Stimulated activated memory B cell treated with anti-CD40 and anti-IgM and Interleukin-4, amounts not matched to agents 10 μg/mL and 1 μg/mL and 100 μg/mL, for 72 hours (primary cell): ENCODE measurements at regions not wholly inside any gene's neighbourhood (a gene's known extent, or its start where the extent isn't known, plus 50 kb on each side); places are given as distances from the start of the nearest gene placed in this dataset.
"Not testable (repeated sequence)": the region's sequence is repeated elsewhere in the genome, so short reads cannot be mapped to it uniquely, and the experiment has no call there.

Experiments
- ATAC-seq: fragments of 150-1000 bp; cut with Tn5 transposase; 2 replicates; pipeline ENCODE4 v1.10.0; 2021
- H3K27ac Mint-ChIP-seq: one replicate; pipeline ENCODE4 v1.8.0; 2022; ENCODE audit warnings: mild to moderate bottlenecking, mixed read lengths
- H3K27me3 Mint-ChIP-seq: one replicate; pipeline ENCODE4 v1.8.0; 2022; ENCODE audit warnings: mixed read lengths
- H3K36me3 Mint-ChIP-seq: one replicate; pipeline ENCODE4 v1.8.0; 2022; ENCODE audit warnings: mixed read lengths
- H3K4me1 Mint-ChIP-seq: one replicate; pipeline ENCODE4 v1.8.0; 2022; ENCODE audit warnings: mixed read lengths
- H3K4me3 Mint-ChIP-seq: one replicate; pipeline ENCODE4 v1.8.0; 2022; ENCODE audit warnings: mild to moderate bottlenecking, moderate library complexity, mixed read lengths
- H3K9me3 Mint-ChIP-seq: one replicate; pipeline ENCODE4 v1.8.0; 2022; ENCODE audit warnings: mixed read lengths

DNA sequence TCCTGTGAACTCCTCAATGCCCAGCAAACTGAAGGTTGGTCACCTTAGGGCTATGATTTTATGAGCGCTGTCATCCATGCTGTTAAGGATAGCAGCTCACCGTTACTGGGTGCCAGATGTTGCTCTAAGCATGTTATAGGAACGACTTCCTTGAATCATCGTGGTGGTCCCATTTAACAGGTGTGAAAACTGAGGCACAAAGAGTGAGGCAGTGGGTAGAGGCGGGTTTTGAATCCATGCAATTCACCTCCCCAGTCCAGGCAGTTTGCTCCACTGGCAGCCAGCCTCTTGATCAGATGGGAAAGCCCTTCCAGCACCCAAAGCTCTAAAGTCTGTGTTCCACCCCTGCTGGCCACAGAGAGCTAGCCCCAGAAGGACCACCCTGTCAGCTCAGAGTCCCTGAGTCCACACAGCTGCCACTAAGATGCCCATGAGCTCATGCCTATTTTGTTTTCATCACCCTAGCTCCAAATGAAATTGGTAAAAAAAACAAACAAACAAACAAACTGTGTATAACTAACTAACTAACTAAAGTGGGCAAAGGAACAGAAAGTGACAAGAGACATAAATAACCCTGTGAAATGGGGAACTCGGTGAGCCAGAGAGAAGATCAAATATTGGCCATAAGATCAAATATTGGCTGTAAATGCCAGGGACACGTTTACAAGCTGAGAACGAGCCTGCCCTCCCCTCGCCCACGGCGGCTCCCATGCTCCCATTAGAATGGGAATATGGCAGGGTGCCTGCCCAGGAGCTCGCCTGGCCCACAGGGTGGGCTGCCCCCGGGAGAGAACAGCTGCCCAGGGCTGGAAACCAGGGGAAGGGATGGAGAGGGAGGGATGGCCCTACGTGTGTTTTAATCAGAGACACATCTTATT, 72.3 kb upstream of the RFLNA start:
- no peak overlapping the region for H3K4me3 Mint-ChIP-seq
- H3K27ac Mint-ChIP-seq = no peak overlapping the region
- no peaks in the 10 kb centered on the region for H3K4me1 Mint-ChIP-seq
- H3K27me3 Mint-ChIP-seq = peaks cover 53% of the 10 kb centered on the region
- H3K36me3 Mint-ChIP-seq = peaks cover 7% of the 10 kb centered on the region
- ATAC-seq = no peak
- peaks cover 4% of the 10 kb centered on the region for H3K9me3 Mint-ChIP-seq

DNA sequence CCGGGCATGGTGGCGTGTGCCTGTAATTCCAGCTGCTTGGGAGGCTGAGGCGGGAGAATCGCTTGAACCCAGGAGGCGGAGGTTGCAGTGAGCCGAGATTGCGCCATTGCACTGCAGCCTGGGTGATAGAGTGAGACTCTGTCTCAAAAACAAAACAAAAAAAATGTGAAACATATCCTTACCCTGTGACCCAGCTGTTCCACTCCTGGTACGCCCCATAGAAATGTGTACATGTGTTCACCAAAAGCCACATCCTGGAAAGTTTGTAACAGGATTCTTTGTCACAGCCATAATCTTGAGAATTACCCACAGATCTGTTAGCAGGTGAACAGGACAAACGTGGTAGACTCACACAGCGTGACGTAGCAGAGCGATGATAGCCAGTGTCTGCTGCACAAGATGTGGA, 71.2 kb upstream of the RFLNA start:
- H3K27me3 Mint-ChIP-seq = peaks cover 51% of the 10 kb centered on the region
- H3K36me3 Mint-ChIP-seq, H3K9me3 Mint-ChIP-seq, H3K4me1 Mint-ChIP-seq, ATAC-seq, H3K4me3 Mint-ChIP-seq, H3K27ac Mint-ChIP-seq: not testable (repeated sequence)

DNA sequence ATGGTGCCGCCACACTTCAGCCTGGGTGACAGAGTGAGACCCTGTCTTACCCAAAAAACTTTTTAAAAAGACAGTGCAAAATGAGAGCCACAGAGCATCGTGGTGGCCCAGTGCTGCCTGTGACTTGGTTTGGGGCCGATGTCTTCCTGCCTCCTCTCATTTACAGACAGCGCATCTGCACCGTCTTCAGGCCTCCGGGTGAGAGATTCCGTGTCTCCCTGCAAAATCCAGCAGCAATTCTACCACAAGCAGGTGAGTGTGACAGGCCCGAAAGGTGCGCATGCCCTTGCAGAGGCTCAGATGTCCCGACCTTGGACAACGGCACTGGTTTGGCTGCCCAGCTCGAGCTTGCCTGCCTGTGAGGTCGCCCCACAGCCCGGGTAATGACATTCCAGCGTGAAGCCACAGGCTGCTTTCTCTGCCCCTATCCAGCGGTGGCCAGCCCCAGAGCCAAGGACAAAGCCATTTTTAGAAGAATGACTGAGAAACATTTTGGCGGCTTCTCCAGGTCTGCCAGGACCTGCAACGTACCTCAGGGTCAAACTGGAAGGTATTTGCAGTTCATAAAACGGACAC, 70.3 kb upstream of the RFLNA start:
- Mint-ChIP-seq H3K27me3 (peaks cover 42% of the 10 kb centered on the region), H3K9me3 (peaks cover 4% of the 10 kb centered on the region), H3K4me1 (no peaks in the 10 kb centered on the region), H3K4me3 (no peak overlapping the region), H3K27ac (no peak overlapping the region), H3K36me3 (peaks cover 7% of the 10 kb centered on the region)
- no peak for ATAC-seq

DNA sequence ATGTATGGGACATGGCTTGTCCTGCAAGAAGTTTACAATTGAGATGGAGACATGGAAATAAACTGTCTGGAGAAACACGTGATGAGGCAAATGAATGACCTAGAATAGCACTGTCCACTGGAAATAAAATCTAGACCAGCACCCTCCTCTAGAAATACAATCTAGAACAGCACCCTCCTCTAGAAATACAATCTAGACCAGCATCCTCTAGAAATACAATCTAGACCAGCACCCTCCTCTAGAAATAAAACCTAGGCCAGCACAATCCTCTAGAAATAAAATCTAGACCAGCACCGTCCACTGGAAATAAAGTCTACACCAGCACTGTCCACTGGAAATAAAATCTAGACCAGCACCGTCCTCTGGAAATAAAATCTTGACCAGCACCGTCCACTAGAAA, 69.2 kb upstream of the RFLNA start:
- peaks cover 7% of the 10 kb centered on the region for H3K36me3 Mint-ChIP-seq
- H3K27me3 Mint-ChIP-seq = peaks cover 33% of the 10 kb centered on the region
- H3K27ac Mint-ChIP-seq = no peak overlapping the region
- H3K4me1 Mint-ChIP-seq = no peaks in the 10 kb centered on the region
- no peak overlapping the region for H3K4me3 Mint-ChIP-seq
- H3K9me3 Mint-ChIP-seq = peaks cover 5% of the 10 kb centered on the region
- ATAC-seq = no peak

DNA sequence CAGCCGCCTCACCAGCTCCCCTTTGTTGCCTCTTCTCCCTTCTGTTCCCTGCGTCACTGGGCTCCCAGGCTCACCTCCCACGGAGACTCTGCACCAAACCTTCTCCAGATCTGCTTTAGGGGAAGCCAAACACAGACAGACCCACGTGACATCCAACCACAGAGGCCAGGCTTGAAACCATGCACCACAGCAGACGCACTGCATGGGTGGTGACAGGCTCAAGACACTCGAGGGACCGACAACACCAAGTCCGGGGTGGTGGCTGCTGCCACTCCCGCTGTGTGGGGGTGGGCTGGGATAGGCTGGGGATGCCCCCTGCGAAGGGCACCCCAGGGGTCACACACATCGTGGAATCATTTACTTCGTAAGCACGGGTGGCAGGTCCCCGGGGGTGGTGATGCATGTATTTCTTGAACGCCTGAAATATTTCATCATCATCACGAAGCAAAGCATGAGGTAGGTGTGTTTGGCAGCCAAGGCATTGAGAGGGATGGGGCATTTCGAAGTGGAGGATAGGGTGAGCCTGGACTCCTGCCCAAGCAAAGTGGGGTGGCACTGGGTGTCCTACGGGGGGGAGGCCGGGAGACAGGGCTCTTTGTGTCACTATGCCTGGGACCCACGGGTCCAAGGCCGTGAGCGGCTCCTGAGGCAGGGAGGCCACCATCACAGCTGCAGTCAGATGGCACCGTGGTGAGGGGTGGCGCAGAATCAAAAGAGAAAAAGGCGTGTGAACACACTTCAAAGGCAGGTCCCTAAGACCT, 66.8 kb upstream of the RFLNA start:
- H3K4me3 Mint-ChIP-seq = no peak overlapping the region
- H3K27me3 Mint-ChIP-seq = peaks cover 9% of the 10 kb centered on the region
- H3K36me3 Mint-ChIP-seq = no peaks in the 10 kb centered on the region
- H3K9me3 Mint-ChIP-seq = peaks cover 10% of the 10 kb centered on the region
- H3K4me1 Mint-ChIP-seq = no peaks in the 10 kb centered on the region
- H3K27ac Mint-ChIP-seq = no peak overlapping the region
- peak; percentile 21 for ATAC-seq

DNA sequence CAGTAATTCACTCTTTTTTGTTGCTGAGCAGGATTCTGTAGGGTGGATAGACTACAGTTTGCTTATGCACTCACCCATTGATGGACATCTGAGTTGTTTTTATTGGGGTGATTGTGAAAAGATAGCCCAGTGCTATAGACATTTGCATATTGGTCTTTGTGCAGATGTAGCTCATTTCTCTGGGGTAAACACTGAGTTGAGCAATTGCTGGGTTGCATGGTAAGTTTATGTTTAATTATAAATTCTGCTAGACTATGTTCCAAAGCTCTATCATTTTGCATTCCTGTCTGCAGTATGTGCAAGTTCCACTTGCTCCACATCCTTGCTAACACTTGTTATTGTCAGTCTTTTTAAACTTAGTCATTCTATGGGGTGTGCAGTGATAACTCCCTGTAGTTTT, 65.4 kb upstream of the RFLNA start:
- Mint-ChIP-seq H3K9me3 (peaks cover 10% of the 10 kb centered on the region), H3K4me1 (no peaks in the 10 kb centered on the region), H3K27me3 (peaks cover 8% of the 10 kb centered on the region), H3K4me3 (no peak overlapping the region), H3K36me3 (no peaks in the 10 kb centered on the region), H3K27ac (no peak overlapping the region)
- ATAC-seq = no peak

DNA sequence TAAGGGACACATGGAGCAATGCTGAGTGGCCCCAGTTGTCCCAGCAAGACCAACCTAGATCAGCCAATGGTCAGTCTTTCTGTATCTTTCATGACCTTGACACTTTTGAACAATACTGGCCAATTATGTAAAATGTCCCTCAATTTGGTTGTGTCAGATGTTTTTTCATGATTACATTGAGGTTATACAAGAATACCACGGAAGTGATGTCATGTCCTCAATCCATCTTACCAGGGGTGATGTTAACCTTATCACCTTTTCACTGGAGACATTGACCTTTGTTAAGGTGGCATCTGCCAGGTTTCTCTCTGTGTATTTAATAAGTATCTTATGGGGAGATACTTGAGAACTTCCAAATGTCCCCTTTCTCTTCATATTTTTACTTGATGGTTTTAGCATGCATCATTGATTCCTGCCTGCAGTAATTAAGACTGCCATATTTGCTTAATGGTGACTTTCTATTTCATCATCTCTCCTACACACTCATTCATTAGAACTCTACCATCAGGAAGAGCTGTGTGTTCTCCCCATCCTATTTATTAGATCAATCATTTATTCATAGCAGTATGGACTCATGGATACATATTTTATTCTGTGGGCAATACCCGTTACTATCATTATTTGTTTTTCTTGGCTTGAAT, 64.7 kb upstream of the RFLNA start:
- H3K9me3 Mint-ChIP-seq = peaks cover 15% of the 10 kb centered on the region
- ATAC-seq = no peak
- peaks cover 6% of the 10 kb centered on the region for H3K36me3 Mint-ChIP-seq
- peaks cover 4% of the 10 kb centered on the region for H3K27me3 Mint-ChIP-seq
- no peaks in the 10 kb centered on the region for H3K4me1 Mint-ChIP-seq
- H3K4me3 Mint-ChIP-seq = no peak overlapping the region
- H3K27ac Mint-ChIP-seq = no peak overlapping the region

DNA sequence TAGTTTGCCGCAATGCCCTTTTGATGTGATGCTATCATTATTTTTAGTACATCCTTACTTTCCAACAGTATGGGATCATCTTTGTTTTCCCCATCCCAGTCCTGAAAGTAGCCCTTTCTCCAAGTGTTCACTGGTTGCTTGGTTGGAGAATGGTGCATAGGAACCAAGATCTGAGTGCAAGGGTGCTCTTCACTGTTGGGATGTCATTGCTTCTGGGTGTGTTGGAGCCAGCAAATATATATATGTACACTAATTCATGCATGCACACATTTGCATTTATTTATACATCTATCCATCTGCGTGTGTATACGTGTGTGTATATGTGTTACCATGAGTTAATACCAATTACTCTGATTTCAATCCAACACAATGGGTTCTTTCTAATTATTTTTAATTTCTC, 64.1 kb upstream of the RFLNA start:
- no peak overlapping the region for H3K4me3 Mint-ChIP-seq
- peaks cover 6% of the 10 kb centered on the region for H3K36me3 Mint-ChIP-seq
- no peak overlapping the region for H3K27ac Mint-ChIP-seq
- no peaks in the 10 kb centered on the region for H3K27me3 Mint-ChIP-seq
- no peak for ATAC-seq
- no peaks in the 10 kb centered on the region for H3K4me1 Mint-ChIP-seq
- H3K9me3 Mint-ChIP-seq = peaks cover 15% of the 10 kb centered on the region

DNA sequence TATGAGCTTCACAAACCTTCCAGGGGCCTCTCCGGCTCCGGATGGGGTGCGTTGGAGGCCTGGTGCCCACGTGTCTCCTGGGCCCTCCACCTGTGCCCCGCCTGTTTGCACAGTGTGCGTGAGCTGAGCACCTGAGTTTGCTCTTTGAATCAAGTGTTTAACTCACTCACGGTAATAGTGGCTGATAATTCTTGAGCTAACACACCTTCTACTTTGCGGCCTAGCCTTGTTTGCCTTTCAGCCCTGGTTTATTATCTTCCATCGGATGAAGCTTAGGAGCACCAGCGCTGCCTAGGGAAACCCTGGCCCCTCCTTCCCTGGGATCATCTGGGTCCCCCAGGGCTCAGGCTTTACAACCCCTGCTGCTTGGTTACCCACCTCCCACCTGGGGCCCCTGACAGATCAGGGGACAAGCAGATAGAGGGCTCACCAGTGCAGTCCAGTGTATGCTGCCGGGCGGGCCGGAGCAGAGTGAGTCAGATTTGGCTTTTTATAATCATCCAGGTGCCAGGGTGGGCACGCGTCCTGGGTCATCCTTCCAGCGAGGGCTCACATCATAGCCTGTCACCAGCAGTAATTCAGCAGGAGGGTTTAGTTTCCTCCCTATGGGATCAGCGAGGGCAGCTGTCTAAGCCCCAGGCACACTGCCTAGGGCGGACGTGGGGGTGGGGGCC, 62.8 kb upstream of the RFLNA start:
- ATAC-seq = no peak
- peaks cover 6% of the 10 kb centered on the region for H3K36me3 Mint-ChIP-seq
- H3K27ac Mint-ChIP-seq = no peak overlapping the region
- H3K4me3 Mint-ChIP-seq = no peak overlapping the region
- H3K9me3 Mint-ChIP-seq = peaks cover 15% of the 10 kb centered on the region
- H3K27me3 Mint-ChIP-seq = no peaks in the 10 kb centered on the region
- no peaks in the 10 kb centered on the region for H3K4me1 Mint-ChIP-seq

DNA sequence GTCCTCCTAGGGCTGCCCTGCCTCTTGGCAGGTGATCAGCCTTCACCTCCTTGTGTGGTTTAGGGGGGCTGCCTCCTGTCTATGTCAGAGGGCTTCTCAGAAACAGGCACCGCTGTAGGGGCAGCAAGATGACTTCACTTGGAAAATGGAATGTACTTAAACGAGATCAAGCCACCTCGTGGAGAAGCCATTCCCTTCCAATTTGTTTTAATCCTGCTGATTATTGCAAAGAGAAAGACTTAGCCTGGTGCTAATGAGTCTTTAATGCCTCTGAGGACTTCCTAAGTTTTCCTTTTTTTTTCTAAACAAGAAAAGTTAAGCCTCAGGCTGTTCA, 62.3 kb upstream of the RFLNA start:
- Mint-ChIP-seq H3K9me3 (peaks cover 15% of the 10 kb centered on the region), H3K27me3 (no peaks in the 10 kb centered on the region), H3K4me3 (no peak overlapping the region), H3K4me1 (no peaks in the 10 kb centered on the region), H3K27ac (no peak overlapping the region), H3K36me3 (peaks cover 6% of the 10 kb centered on the region)
- ATAC-seq = no peak

DNA sequence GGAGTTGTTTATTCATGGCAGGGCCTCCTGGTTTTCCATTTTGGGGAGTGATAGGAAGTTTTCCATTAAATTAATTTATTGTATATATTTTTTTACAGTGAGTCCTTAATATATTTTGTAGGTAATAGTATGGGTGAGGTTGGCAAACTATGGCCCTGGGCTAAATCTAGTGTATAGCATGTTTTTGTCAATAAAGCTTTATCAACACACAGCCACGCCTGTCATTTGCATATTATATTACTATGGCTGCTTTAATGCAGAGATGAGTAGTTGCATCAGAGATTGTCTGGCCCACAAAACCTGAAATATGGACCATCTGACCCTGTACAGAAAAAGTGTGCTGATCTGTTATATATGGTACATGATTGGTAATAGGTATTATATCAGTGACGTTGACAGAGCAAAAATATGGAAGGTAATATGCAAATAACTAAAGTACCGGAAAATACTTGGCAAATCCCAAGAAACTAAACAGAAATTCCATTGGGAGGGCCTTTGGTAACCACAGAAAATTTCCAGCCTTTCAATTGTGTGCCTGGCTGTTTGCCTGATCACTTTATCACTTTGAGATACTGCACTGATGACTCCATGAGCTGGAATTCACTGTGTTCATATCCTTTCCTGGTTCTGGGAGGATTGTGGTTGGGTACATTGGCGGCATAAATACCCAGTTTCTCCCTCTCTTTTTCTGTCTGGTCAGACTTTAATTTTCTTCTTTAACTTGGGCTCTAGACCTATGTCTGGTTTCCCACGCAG, 61.7 kb upstream of the RFLNA start:
- Mint-ChIP-seq H3K27me3 (peaks cover 3% of the 10 kb centered on the region), H3K4me1 (no peaks in the 10 kb centered on the region), H3K36me3 (peaks cover 6% of the 10 kb centered on the region), H3K27ac (no peak overlapping the region), H3K9me3 (peaks cover 15% of the 10 kb centered on the region), H3K4me3 (no peak overlapping the region)
- no peak for ATAC-seq

DNA sequence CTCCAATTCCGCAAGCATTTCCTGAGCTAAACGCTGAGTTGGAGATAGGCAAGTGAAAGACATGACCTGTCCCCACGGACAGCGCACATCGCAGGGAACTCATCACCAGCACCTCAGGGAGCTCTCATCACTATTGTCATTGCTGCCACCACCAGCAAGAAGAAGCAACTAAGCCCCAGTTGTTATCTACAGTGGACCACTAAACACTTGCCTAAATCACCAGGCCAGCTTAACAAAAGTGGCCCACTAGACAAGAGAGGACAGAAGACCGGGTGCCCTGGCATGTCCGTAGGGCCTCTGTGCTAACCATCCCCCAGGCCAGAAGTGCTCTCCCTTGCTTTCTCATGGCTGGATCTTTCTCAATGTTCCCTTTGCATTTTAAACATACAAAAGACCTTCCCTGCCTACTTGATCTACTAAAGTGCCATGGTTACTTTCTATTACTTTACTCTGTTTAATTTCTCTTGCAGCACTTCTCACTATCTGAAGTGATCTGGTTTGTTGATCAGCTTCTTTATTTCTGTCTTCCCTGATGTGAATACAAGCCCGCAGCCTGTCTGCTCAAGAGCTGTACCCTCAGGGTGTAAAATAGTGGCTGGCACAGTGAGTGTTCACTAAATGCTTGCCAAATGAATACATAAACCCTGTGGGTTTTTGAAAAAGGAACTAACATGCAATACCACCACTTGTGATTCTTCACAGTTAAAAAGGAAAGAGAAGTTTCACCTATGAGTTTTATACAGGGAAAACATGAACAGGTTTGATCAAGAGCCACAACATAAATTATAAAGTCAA, 60.9 kb upstream of the RFLNA start:
- no peak for ATAC-seq
- Mint-ChIP-seq H3K27ac (no peak overlapping the region), H3K9me3 (peaks cover 15% of the 10 kb centered on the region)

DNA sequence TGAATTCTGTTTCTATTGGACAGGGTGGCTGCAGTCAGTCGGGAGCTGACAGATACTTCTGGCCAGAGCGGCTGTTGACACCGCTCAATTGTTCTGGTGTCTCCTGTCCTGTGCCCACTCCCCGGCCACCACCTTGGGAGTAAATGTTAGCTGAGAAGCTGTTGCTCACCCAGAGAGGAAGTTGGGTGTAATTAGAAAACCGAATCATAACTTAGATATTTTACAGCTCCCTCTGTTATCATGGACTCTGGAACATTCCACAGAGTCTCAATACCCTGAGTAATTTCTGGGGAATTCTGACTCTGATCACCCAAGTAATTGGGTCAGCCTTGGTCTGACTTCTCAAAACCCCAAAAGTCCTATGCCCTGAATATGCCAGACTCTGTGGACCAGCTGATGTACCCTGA, 58.3 kb upstream of the RFLNA start:
- peaks cover 6% of the 10 kb centered on the region for H3K36me3 Mint-ChIP-seq
- peaks cover 24% of the 10 kb centered on the region for H3K27me3 Mint-ChIP-seq
- no peak overlapping the region for H3K4me3 Mint-ChIP-seq
- ATAC-seq = no peak
- H3K27ac Mint-ChIP-seq = no peak overlapping the region
- H3K4me1 Mint-ChIP-seq = no peaks in the 10 kb centered on the region
- H3K9me3 Mint-ChIP-seq = peaks cover 5% of the 10 kb centered on the region

More for the DNA sequence above, 60.9 kb upstream of the RFLNA start:
- Mint-ChIP-seq H3K4me1 (no peaks in the 10 kb centered on the region), H3K27me3 (peaks cover 11% of the 10 kb centered on the region), H3K4me3 (no peak overlapping the region), H3K36me3 (peaks cover 6% of the 10 kb centered on the region)

DNA sequence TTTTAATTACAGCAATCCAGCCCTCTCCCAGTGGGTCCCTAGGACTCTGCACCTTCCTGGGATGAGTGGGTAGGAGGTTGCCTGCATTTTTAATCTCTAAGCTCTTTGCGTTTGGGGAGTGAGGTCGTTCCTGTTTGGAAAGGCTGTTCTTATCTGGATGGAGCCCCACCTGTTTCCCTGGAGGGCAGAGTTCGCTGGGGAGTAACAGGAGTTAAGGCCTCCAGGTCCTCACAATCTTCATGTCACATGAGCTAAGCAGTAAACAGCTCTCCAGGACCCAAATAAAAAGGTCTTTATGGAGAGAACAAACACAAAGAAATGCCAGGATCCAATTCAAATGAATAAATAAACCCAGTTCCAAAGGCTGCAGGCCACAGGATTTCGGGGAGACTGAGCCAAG, 56.0 kb upstream of the RFLNA start:
- Mint-ChIP-seq H3K36me3 (peaks cover 6% of the 10 kb centered on the region), H3K4me3 (no peak overlapping the region), H3K4me1 (no peaks in the 10 kb centered on the region), H3K27ac (no peak overlapping the region), H3K27me3 (peaks cover 24% of the 10 kb centered on the region), H3K9me3 (peaks cover 5% of the 10 kb centered on the region)
- no peak for ATAC-seq
